Small intestine (tissue), 7 donors: ENCODE measurements at regions not wholly inside any gene's neighbourhood (a gene's known extent, or its start where the extent isn't known, plus 50 kb on each side); places are given as distances from the start of the nearest gene placed in this dataset.

Experiments
- DNase-seq, 2 donors: peaks; one replicate each; pipeline versions ENCODE4 v3.0.0 to v3.0.0-alpha.2; 2013
- FAIRE-seq: peaks from 2 replicates; lab custom pipeline; 2012; peaks lifted over from hg19 to GRCh38; lab: Jason Lieb, UNC
- H3K27ac ChIP-seq, 3 donors: one replicate each; pipeline ENCODE4 v1.5.1; 2013; ENCODE audit warnings: low read length in 2 of 3, mild to moderate bottlenecking in 2 of 3, control low read depth in 1 of 3, inconsistent platforms in 1 of 3, low read depth in 1 of 3, moderate library complexity in 1 of 3
- H3K27me3 ChIP-seq, 3 donors: one replicate each; pipeline ENCODE4 v1.6.1; 2013; ENCODE audit warnings: low read length in 3 of 3, inconsistent platforms in 1 of 3; ENCODE audit not compliant: control insufficient read depth in 3 of 3, insufficient read depth in 3 of 3
- H3K36me3 ChIP-seq, 3 donors: one replicate each; pipeline ENCODE4 v1.6.1; 2013; ENCODE audit warnings: low read length in 3 of 3, inconsistent platforms in 1 of 3, low read depth in 1 of 3, mild to moderate bottlenecking in 1 of 3, moderate library complexity in 1 of 3; ENCODE audit not compliant: control insufficient read depth in 3 of 3, insufficient read depth in 2 of 3
- H3K4me1 ChIP-seq, 3 donors: one replicate each; pipeline ENCODE4 v1.6.1; 2013; ENCODE audit warnings: low read length in 2 of 3, inconsistent platforms in 1 of 3, low read depth in 1 of 3, mild to moderate bottlenecking in 1 of 3, moderate library complexity in 1 of 3; ENCODE audit not compliant: control insufficient read depth in 3 of 3, insufficient read depth in 2 of 3
- H3K4me3 ChIP-seq, 3 donors: one replicate each; pipeline ENCODE4 v1.5.1; 2013; ENCODE audit warnings: low read length in 3 of 3, control low read depth in 1 of 3, inconsistent platforms in 1 of 3, low read depth in 1 of 3, mild to moderate bottlenecking in 1 of 3, moderate library complexity in 1 of 3
- H3K9me3 ChIP-seq, 2 donors: one replicate each; pipeline ENCODE4 v1.6.1; 2013; ENCODE audit warnings: low read depth in 1 of 2, low read length in 1 of 2; ENCODE audit not compliant: control insufficient read depth in 2 of 2, insufficient read depth in 1 of 2
- WGBS, 3 donors: extraction: QIAGEN DNeasy Blood & Tissue Kit; methylation state at CpG; one replicate each; pipeline ENCODE4 v1.1.7; 2013; 5-methylcytosine and 5-hydroxymethylcytosine counted together
- donor health status: healthy with polysubstance abuse.
- donor health status: control.
- donor health status: control.
- donor health status: Bipolar disorder and iron deficiency.
- donor health status: healthy.

DNA sequence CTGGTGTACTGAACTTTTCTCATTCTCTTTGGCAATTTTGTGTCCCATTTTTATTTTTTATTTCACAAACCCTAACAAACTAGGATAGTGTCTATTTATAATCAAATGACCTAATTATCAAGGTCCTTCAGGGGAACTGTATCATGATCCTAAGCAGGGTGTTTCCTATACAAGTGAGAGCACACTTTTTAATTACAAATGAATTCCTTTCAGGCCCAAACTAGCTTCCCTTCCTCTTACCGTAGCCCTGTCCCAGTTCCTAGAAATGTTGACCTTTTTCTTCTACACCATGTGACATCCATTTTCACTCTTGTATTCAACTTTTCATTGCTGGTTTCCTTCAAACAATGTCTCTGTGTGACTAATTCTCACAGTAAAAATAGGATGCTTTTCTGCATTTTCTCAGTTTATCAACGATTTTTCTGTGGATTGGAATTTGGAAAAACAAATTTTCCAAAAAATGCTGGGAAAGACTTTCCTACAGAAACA lies 411.4 kb downstream of the CCDC91 start:
- Histone ChIP-seq H3K4me3 (no peak overlapping the region), H3K27ac (no peak overlapping the region), H3K4me1 (no peaks in the 10 kb centered on the region), H3K36me3 (no peaks in the 10 kb centered on the region), H3K27me3 (no peaks in the 10 kb centered on the region), H3K9me3 (no peaks in the 10 kb centered on the region)
- no peak for FAIRE-seq
- DNase-seq: no peak
- WGBS, 3 donors: 57 to 75% (median 61%) methylated on average over 2 of the region's 2 CpGs

DNA sequence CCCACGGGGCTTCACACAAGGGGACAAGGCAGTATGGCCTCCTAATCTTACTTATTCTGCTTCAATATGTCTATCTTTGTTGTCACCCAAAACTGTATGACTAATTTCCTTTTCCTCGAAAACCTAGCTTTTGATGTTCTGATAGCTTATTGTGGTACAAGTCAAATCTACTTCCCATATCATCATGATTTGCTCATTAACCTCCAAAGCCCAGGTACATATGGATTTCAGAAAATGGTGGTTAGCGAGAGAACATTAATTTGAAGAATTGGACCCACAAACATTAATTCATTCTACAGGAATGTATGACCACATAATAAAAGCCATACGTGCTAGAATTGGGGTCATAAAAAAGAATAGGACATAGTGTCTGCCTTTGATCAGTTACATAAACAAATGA lies 412.5 kb downstream of the CCDC91 start:
- DNase-seq: no peak
- 59 to 75% (median 65%) methylated on average over 4 of the region's 4 CpGs for WGBS, 3 donors
- no peak overlapping the region for H3K27ac ChIP-seq
- FAIRE-seq: no peak
- H3K4me3 ChIP-seq: no peak overlapping the region
- H3K27me3 ChIP-seq: no peaks in the 10 kb centered on the region
- H3K36me3 ChIP-seq: no peaks in the 10 kb centered on the region
- peaks cover 0 to 3% of the 10 kb centered on the region in 2 donors for H3K9me3 ChIP-seq
- no peaks in the 10 kb centered on the region for H3K4me1 ChIP-seq

DNA sequence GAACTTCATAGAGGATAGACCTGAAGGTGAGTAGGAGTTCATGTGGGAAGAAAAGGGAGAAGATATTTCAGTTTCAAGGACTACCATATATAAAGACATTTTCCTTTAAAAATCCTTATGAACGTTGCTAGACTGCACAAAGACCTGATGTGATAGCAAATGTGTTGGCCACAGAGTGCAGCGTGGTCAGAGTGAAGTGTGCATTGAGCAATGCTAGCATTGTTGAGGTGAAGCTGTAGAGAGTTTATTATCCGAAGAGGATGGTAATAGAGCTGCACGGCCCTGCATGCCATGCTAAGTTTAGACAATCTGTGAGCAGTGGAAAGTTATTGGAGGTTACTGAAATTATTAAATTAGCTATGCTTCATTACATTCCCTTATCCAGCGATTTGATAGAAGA lies 413.0 kb downstream of the CCDC91 start:
- no peaks in the 10 kb centered on the region for H3K27me3 ChIP-seq
- no peak overlapping the region for H3K4me3 ChIP-seq
- DNase-seq: no peak
- H3K4me1 ChIP-seq: no peaks in the 10 kb centered on the region
- no peak overlapping the region for H3K27ac ChIP-seq
- 77 to 80% (median 77%) methylated on average over 5 of the region's 5 CpGs for WGBS, 3 donors
- peaks cover 0 to 7% of the 10 kb centered on the region in 2 donors for H3K9me3 ChIP-seq
- no peak for FAIRE-seq
- no peaks in the 10 kb centered on the region for H3K36me3 ChIP-seq

DNA sequence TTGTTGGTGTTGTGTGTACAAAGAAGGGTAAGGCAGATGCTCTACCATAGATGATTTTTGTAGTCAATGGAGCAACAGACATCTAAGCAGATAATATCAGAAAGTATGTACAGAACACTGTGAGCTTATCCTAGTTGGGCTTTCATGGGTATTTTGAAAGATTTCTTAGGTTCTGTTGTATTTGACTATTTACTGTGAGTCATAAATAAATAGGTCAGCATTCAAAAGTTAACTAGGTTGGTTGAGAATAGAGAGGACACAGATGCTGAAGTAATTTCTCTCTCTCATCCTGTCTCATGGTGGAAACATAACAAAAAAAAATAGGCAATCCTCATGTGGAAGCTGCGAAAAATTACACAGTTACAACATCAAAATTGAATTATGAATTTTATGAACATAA lies 413.5 kb downstream of the CCDC91 start:
- FAIRE-seq: no peak
- Histone ChIP-seq H3K27me3 (no peaks in the 10 kb centered on the region), H3K36me3 (no peaks in the 10 kb centered on the region), H3K4me3 (no peak overlapping the region), H3K9me3 (peaks cover 0 to 10% of the 10 kb centered on the region in 2 donors), H3K27ac (no peak overlapping the region), H3K4me1 (no peaks in the 10 kb centered on the region)
- no peak for DNase-seq
- WGBS, 3 donors: 77 to 87% (median 79%) methylated on average over 1 of the region's 1 CpG

DNA sequence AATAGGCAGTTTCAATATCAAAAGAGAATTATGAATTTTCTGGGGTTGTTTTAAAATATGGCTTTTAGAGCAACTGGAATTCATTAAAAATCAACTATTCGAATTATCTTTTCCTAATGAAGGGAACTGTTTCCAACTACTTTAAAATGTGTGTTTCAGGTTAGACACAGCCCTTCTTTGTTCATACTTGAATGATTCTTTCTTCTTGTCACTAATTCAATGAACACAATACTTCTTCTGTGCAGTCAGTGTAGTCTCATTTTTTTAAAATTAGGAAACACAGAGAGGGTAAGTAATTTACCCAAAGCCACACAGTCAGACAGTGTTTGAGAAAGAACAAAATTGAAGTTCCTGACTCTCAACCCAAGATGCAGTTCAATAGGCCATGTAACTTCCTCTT lies 414.0 kb downstream of the CCDC91 start:
- FAIRE-seq (no peak), DNase-seq (no peak)
- Histone ChIP-seq H3K36me3 (no peaks in the 10 kb centered on the region), H3K4me3 (no peak overlapping the region), H3K27me3 (no peaks in the 10 kb centered on the region), H3K4me1 (no peaks in the 10 kb centered on the region), H3K27ac (no peak overlapping the region), H3K9me3 (peaks cover 0 to 10% of the 10 kb centered on the region in 2 donors)
- 84 to 91% (median 86%) methylated on average over 1 of the region's 1 CpG for WGBS, 3 donors

DNA sequence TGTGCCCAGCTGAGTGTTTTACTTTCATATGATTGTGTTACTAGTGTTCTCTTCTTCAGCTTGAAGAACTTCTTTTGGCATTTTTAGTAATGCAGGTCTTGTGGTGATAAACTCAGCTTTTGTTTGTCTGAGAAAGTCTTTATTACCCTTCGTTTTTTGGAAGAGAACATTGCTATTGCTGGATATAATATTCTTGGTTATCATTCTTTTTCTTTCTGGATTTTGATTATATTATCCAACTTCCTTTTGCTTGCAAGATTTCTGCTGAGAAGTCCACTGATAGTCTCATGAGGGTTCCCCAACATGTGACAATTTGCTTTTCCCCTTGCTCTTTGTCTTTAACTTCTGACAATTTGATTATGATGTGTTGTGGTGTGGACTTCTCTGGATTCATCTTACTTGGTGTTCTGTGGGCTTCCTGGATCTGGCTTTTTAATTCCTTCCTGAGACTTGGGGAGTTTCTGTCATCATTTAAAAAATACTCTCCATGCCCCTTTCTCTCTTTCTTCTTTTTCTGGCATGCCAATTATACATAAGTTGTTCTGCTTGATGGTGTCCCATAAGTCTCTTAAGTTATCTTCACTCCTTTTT lies 416.8 kb downstream of the CCDC91 start:
- no peak for DNase-seq
- Histone ChIP-seq H3K9me3 (peaks cover 1 to 10% of the 10 kb centered on the region in 2 donors), H3K27ac (no peak overlapping the region), H3K4me1 (no peaks in the 10 kb centered on the region), H3K27me3 (no peaks in the 10 kb centered on the region), H3K4me3 (no peak overlapping the region), H3K36me3 (no peaks in the 10 kb centered on the region)
- FAIRE-seq: no peak
- WGBS, 3 donors: 38 to 65% (median 51%) methylated on average over 1 of the region's 1 CpG

DNA sequence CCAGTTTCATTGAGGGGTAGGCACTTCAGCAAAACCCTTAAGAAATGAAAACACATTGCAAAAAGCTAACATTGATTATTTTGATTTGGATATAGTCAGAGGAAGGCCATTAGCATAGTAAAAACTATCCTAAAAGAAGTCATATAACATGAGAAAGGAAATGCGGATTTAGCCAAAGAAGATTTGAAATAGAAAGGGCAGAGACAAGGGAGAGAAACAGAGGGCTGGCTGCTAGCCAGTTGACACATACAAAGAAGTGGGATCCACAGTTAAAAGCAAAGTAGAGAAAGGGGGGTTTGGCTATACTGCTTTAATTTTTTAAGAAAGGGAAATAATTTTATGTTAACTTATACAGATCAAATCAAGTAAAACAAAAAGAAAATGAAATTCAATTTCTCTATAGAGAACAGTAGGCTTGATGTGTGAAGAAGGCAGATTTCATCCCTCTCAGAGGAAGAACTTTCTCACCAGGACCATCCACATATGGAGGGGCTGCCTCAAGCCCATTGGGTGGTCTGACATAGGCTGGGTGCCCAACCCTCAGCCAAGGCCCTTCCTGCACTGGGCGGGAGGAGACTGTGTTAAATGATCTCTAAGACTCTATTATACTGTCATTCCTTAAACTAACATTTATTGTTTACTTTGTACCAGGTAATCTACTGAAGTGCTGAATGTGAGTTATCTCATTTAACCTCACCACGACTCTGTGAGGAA lies 420.3 kb downstream of the CCDC91 start:
- Histone ChIP-seq H3K27ac (no peak overlapping the region), H3K4me3 (no peak overlapping the region), H3K9me3 (peaks cover 1 to 10% of the 10 kb centered on the region in 2 donors), H3K36me3 (no peaks in the 10 kb centered on the region), H3K27me3 (no peaks in the 10 kb centered on the region), H3K4me1 (no peaks in the 10 kb centered on the region)
- FAIRE-seq: no peak
- 42 to 50% (median 49%) methylated on average over 3 of the region's 3 CpGs for WGBS, 3 donors
- DNase-seq: no peak

DNA sequence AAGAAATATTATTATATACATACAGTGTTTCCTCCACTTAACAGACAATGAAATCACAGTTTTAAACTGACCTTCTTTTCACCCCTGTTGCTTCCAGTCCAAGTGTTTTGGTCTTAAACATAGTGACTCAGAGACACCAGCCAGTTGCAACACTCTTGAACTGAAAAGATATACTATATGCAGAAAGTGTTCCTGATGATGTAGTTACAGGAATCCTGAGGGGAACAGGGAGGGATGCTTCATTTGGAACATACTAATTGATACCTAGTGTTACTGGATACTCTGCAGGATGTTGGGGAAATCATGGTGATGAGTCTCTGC lies 420.8 kb downstream of the CCDC91 start:
- Histone ChIP-seq H3K9me3 (peaks cover 1 to 10% of the 10 kb centered on the region in 2 donors), H3K4me3 (no peak overlapping the region), H3K4me1 (no peaks in the 10 kb centered on the region), H3K36me3 (no peaks in the 10 kb centered on the region), H3K27ac (no peak overlapping the region), H3K27me3 (no peaks in the 10 kb centered on the region)
- DNase-seq: peak in 1 of 2 donors; percentile 2
- no peak for FAIRE-seq
